HL-60 (cell line): ENCODE measurements at regions not wholly inside any gene's neighbourhood (a gene's known extent, or its start where the extent isn't known, plus 50 kb on each side); places are given as distances from the start of the nearest gene placed in this dataset.

Source experiments
- GABPA ChIP-seq: IDR thresholded peaks from 2 replicates; pipeline ENCODE4 v1.6.1; 2012; ENCODE audit warnings: low read depth
- TF ChIP-seq, protein P1 (sequence below): IDR thresholded peaks from one replicate; pipeline ENCODE4 v1.5.1; 2011; ENCODE audit warnings: low read length, control low read depth, inconsistent platforms; ENCODE audit not compliant: insufficient read depth

DNA sequence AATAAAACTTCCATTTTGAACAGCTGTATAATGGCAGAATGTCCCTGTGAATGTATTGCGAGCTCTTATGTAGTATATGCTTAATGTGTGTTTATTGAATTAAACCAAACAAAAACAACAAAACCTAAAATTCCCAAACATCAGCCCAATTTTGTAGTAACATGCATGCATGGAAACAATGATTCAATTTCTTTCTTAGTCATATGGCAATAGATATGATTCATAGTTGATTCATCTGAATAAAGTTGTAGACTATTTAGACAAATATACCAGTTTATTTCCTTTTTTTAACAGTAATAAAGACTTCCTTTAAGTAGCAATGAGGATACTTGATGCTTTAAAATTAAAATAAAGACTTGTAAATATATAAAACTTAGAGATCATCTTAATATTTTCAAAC, 670.6 kb downstream of the CD109 start:
- TF ChIP-seq, protein P1, sequence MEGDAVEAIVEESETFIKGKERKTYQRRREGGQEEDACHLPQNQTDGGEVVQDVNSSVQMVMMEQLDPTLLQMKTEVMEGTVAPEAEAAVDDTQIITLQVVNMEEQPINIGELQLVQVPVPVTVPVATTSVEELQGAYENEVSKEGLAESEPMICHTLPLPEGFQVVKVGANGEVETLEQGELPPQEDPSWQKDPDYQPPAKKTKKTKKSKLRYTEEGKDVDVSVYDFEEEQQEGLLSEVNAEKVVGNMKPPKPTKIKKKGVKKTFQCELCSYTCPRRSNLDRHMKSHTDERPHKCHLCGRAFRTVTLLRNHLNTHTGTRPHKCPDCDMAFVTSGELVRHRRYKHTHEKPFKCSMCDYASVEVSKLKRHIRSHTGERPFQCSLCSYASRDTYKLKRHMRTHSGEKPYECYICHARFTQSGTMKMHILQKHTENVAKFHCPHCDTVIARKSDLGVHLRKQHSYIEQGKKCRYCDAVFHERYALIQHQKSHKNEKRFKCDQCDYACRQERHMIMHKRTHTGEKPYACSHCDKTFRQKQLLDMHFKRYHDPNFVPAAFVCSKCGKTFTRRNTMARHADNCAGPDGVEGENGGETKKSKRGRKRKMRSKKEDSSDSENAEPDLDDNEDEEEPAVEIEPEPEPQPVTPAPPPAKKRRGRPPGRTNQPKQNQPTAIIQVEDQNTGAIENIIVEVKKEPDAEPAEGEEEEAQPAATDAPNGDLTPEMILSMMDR: no peak
- no peak for TF ChIP-seq GABPA
